Thyroid gland (tissue), 4 donors: ENCODE measurements at regions not wholly inside any gene's neighbourhood (a gene's known extent, or its start where the extent isn't known, plus 50 kb on each side); places are given as distances from the start of the nearest gene placed in this dataset.

ENCODE experiments used
- DNase-seq, 2 donors: peaks; one replicate each; pipeline ENCODE4 v3.0.0-alpha.2; 2019
- H3K27ac ChIP-seq, 3 donors: fragments of 200-600 bp; sonication (generic); 1 replicate in 2 of 3; 2 replicates in 1 of 3; pipeline ENCODE4 v1.5.1; 2016 to 2019; ENCODE audit warnings: mild to moderate bottlenecking in 1 of 3, moderate library complexity in 1 of 3
- H3K27me3 ChIP-seq: fragments of 200-600 bp; sonication (generic); one replicate; pipeline ENCODE4 v1.5.1; 2019
- H3K36me3 ChIP-seq, 2 donors: fragments of 200-600 bp; sonication (generic); one replicate each; pipeline ENCODE4 v1.5.1; 2016 to 2019
- H3K4me1 ChIP-seq, 2 donors: fragments of 200-600 bp; sonication (generic); one replicate each; pipeline ENCODE4 v1.5.1; 2017 to 2019
- H3K4me3 ChIP-seq, 3 donors: fragments of 200-600 bp; sonication (generic); replicated peaks in 1 of 3; 1 replicate in 2 of 3; 2 replicates in 1 of 3; pipeline ENCODE4 v1.5.1; 2016; ENCODE audit warnings: mild to moderate bottlenecking in 1 of 3
- H3K9me3 ChIP-seq: fragments of 200-600 bp; sonication (generic); one replicate; pipeline ENCODE4 v1.5.1; 2017
- POLR2A ChIP-seq, 2 donors: fragments of 450-650 bp; IDR thresholded peaks; one replicate each; pipeline ENCODE4 v1.6.1; 2017; ENCODE audit warnings: antibody characterized with exemption in 2 of 2, mild to moderate bottlenecking in 2 of 2, moderate library complexity in 1 of 2
- WGBS, 2 donors: methylation state at CpG; one replicate each; pipeline ENCODE4 v1.1.5; 2017; 5-methylcytosine and 5-hydroxymethylcytosine counted together
- intact Hi-C: fragments of 100-400 bp; cut with DNase I; formaldehyde crosslinking; loops from one replicate; pipeline ENCODE4 v1.15.1; 2023
- TF ChIP-seq, protein P1 (sequence below), 6 experiments: fragments of 200-600 bp in 3 of 6; fragments of 450-650 bp in 3 of 6; sonication (generic) in 3 of 6; IDR thresholded peaks; one replicate each; pipeline ENCODE4 v1.5.1; 2016 to 2019; ENCODE audit warnings: antibody characterized with exemption in 6 of 6, mild to moderate bottlenecking in 2 of 6, inconsistent platforms in 1 of 6, moderate library complexity in 1 of 6

DNA sequence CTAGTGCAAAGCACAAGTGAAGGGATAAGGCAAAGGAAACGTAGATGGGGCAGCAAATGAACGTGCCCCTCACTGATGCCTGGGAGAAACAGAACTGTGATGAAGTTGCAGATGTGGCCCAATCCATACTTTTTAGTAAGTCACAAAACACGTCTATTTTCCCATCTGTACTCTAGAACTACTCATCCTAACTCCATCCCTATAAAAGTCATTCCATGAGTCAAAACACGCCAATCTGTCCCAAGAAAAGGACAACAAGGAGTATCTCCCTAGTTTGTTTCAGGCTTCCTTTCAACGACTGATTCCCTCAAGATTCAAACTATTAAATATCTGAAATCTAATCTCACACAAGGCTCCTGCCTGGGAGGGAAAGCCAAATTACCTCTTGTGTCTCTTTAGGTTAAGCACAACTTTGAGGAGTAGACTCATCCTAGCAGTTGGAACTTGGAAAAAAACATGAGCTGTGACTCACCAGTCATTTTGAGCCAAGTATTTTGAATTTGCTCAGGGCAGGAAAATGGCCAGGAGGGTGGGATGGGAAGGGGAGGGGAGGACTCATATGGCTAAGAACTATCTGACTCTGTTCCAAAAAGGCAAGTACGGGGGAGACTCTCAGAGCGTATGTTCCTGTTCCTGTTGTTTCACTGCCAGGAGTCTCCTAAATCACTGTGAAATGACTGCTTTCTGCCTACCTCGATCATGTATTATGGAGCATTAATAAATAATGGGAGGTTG is 214.5 kb upstream of the CAMK1G start:
- H3K9me3 ChIP-seq: no peaks in the 10 kb centered on the region
- H3K36me3 ChIP-seq: no peaks in the 10 kb centered on the region
- H3K27ac ChIP-seq: no peak overlapping the region
- H3K4me3 ChIP-seq: no peak overlapping the region
- no peaks in the 10 kb centered on the region for H3K4me1 ChIP-seq
- no peaks in the 10 kb centered on the region for H3K27me3 ChIP-seq
- TF ChIP-seq, protein P1, sequence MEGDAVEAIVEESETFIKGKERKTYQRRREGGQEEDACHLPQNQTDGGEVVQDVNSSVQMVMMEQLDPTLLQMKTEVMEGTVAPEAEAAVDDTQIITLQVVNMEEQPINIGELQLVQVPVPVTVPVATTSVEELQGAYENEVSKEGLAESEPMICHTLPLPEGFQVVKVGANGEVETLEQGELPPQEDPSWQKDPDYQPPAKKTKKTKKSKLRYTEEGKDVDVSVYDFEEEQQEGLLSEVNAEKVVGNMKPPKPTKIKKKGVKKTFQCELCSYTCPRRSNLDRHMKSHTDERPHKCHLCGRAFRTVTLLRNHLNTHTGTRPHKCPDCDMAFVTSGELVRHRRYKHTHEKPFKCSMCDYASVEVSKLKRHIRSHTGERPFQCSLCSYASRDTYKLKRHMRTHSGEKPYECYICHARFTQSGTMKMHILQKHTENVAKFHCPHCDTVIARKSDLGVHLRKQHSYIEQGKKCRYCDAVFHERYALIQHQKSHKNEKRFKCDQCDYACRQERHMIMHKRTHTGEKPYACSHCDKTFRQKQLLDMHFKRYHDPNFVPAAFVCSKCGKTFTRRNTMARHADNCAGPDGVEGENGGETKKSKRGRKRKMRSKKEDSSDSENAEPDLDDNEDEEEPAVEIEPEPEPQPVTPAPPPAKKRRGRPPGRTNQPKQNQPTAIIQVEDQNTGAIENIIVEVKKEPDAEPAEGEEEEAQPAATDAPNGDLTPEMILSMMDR (IDR thresholded peaks at IDR 0.05): no peak
- no peak for TF ChIP-seq POLR2A (IDR thresholded peaks at IDR 0.05)
- DNase-seq: no peak
- WGBS, 2 donors: 69 to 74% methylated on average over 8 of the region's 8 CpGs
- intact Hi-C loops: no loop called here

DNA sequence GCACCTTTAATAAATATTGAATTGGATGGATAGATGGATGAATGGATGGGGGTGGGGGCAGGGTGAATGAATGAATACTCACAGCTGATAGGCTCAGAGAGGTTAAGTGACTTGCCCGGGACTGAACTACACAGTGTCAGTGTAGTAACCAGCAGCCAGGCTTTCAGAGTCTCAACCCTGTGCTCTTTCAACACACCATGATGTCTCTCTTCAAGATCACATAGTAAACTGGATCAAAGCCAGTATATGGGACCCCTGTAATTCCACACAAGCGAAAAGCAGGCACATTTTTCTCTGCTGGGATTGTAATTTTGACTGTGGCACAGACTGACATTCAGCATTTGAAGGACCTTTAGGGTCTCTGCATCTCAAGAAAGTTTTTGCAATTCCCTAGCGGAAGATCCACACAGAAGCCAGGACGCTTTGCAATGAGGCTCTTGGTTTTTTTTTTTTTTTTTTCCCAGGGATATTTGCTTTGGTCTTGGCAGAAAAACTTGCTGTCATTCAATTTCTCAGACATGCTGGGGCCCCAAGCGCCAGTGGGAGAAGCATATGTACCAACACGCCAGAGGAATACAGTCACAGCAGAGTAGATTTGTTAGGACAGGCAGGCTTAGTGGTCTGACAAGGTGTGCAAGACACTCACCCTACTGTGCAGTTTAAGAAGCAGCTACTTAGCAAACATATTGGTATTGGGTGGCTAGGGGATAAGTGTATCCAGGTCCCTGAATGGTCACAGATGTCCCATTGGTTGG is 213.1 kb upstream of the CAMK1G start:
- no peak for DNase-seq
- intact Hi-C loops: no loop called here
- H3K27ac ChIP-seq: no peak overlapping the region

DNA sequence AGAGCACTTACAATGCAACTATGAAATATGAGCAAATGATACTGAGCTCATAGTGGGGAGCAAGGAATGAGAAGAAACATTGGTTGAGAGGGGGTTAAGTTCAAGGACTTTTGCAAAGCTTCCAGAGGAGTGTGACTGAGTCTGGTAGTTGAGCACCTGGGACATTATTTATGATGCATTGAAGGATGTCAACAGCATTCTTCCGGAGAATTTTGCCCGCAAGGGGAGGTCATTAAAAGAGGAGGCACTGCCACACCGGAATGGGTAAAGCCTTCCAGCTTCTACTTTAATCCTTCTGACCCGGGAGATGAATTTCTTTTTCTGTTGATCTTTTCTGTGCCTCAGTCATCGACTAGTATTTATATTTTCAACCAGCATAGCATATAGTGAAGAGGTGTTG is 208.4 kb upstream of the CAMK1G start:
- TF ChIP-seq, protein P1 (IDR thresholded peaks at IDR 0.05): no peak
- TF ChIP-seq POLR2A (IDR thresholded peaks at IDR 0.05): no peak
- H3K9me3 ChIP-seq: no peaks in the 10 kb centered on the region
- 74 to 76% methylated on average over 5 of the region's 5 CpGs for WGBS, 2 donors

More for the DNA sequence above, 213.1 kb upstream of the CAMK1G start:
- Histone ChIP-seq H3K27me3 (no peaks in the 10 kb centered on the region), H3K4me1 (no peaks in the 10 kb centered on the region), H3K36me3 (no peaks in the 10 kb centered on the region), H3K9me3 (no peaks in the 10 kb centered on the region), H3K4me3 (no peak overlapping the region)
- no peak for TF ChIP-seq POLR2A (IDR thresholded peaks at IDR 0.05)
- TF ChIP-seq, protein P1 (IDR thresholded peaks at IDR 0.05): no peak
- 91 to 92% methylated on average over 6 of the region's 6 CpGs for WGBS, 2 donors

DNA sequence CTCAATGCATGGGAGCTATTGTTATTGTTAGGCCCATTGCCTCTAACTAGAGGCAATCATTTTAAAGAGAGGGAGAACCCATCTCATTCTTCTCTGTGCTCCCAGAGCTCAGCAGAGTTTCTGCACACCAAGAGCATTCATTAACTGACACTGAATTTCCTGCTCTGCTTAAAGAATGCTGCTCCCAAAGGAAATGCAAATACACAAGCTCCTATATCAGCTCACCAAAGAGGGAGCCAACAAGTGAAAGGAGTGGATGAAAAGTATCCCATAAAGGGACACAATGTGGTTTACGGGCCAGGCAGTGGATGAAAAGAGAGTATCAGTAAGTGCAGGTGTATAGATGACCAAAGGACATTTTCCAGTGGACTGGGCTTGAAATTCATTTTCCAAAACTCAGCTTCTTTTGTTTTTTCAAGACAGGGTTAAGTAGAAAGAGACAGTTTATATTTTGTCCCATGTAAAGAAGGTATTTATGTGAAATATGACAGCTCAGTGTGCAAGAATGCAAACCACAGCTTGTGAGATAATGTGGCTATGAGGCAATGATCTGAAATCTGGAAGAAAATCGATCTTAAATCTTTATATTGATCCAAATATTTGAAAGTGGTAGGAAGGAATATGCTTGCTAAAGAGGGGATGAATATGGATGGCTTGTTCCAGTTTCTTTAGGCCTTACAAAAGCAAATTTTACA is 207.7 kb upstream of the CAMK1G start:
- no peak overlapping the region for H3K4me3 ChIP-seq
- no peaks in the 10 kb centered on the region for H3K9me3 ChIP-seq
- H3K36me3 ChIP-seq: no peaks in the 10 kb centered on the region
- TF ChIP-seq, protein P1 (IDR thresholded peaks at IDR 0.05): no peak
- no peak for TF ChIP-seq POLR2A (IDR thresholded peaks at IDR 0.05)
- H3K27ac ChIP-seq: no peak overlapping the region
- WGBS, 2 donors: 74 to 81% methylated on average over 2 of the region's 2 CpGs
- H3K27me3 ChIP-seq: no peaks in the 10 kb centered on the region
- intact Hi-C loops: no loop called here
- no peak for DNase-seq
- no peaks in the 10 kb centered on the region for H3K4me1 ChIP-seq

More for the DNA sequence above, 208.4 kb upstream of the CAMK1G start:
- no peaks in the 10 kb centered on the region for H3K36me3 ChIP-seq
- intact Hi-C loops: no loop called here
- no peaks in the 10 kb centered on the region for H3K4me1 ChIP-seq
- no peak overlapping the region for H3K4me3 ChIP-seq
- DNase-seq: no peak
- H3K27me3 ChIP-seq: no peaks in the 10 kb centered on the region
- no peak overlapping the region for H3K27ac ChIP-seq
